Stimulated activated naive CD8-positive, alpha-beta T cell treated with anti-CD3 and anti-CD28 coated beads, Interleukin-15, Interleukin-2, amounts not matched to agents 100 ng/mL and 50 ng/mL, for 24 hours (primary cell): ENCODE measurements at regions not wholly inside any gene's neighbourhood (a gene's known extent, or its start where the extent isn't known, plus 50 kb on each side); places are given as distances from the start of the nearest gene placed in this dataset.

Experiments used
- H3K27ac Mint-ChIP-seq: one replicate; pipeline ENCODE4 v1.8.0; 2021; ENCODE audit warnings: mild to moderate bottlenecking, mixed read lengths
- H3K27me3 Mint-ChIP-seq: one replicate; pipeline ENCODE4 v1.8.0; 2021; ENCODE audit warnings: mixed read lengths
- H3K36me3 Mint-ChIP-seq: one replicate; pipeline ENCODE4 v1.8.0; 2021; ENCODE audit warnings: low read depth, mixed read lengths
- H3K4me1 Mint-ChIP-seq: one replicate; pipeline ENCODE4 v1.8.0; 2021; ENCODE audit warnings: low read depth, mixed read lengths
- H3K4me3 Mint-ChIP-seq: one replicate; pipeline ENCODE4 v1.8.0; 2021; ENCODE audit warnings: mild to moderate bottlenecking, mixed read lengths
- H3K9me3 Mint-ChIP-seq: one replicate; pipeline ENCODE4 v1.8.0; 2021; ENCODE audit warnings: mixed read lengths

- Mint-ChIP-seq H3K4me3 (no peak overlapping the region), H3K27me3 (no peaks in the 10 kb centered on the region), H3K36me3 (no peaks in the 10 kb centered on the region), H3K27ac (no peak overlapping the region), H3K4me1 (no peaks in the 10 kb centered on the region), H3K9me3 (peaks cover under 1% of the 10 kb centered on the region)
These were observed 198.2 kb upstream of the CDH4 start for GRCh38 chr20:61053889-61054288.

GRCh38 chr20:61054411-61054810 lies 197.7 kb upstream of the CDH4 start:
- H3K36me3 Mint-ChIP-seq, result no peaks in the 10 kb centered on the region
- no peak overlapping the region for H3K4me3 Mint-ChIP-seq
- no peak overlapping the region for H3K27ac Mint-ChIP-seq
- H3K27me3 Mint-ChIP-seq, result no peaks in the 10 kb centered on the region
- no peaks in the 10 kb centered on the region for H3K9me3 Mint-ChIP-seq
- no peaks in the 10 kb centered on the region for H3K4me1 Mint-ChIP-seq

- Mint-ChIP-seq H3K4me1 (no peaks in the 10 kb centered on the region), H3K4me3 (no peak overlapping the region), H3K27ac (no peak overlapping the region), H3K9me3 (peaks cover 2% of the 10 kb centered on the region), H3K36me3 (no peaks in the 10 kb centered on the region), H3K27me3 (no peaks in the 10 kb centered on the region)
These were observed 196.7 kb upstream of the CDH4 start for GRCh38 chr20:61055180-61056010.

GRCh38 chr20:61056116-61056515 lies 195.9 kb upstream of the CDH4 start:
- Mint-ChIP-seq H3K4me1 (no peaks in the 10 kb centered on the region), H3K36me3 (no peaks in the 10 kb centered on the region), H3K27ac (no peak overlapping the region), H3K27me3 (no peaks in the 10 kb centered on the region), H3K9me3 (peaks cover 9% of the 10 kb centered on the region), H3K4me3 (no peak overlapping the region)

- Mint-ChIP-seq H3K4me3 (no peak overlapping the region), H3K4me1 (no peaks in the 10 kb centered on the region), H3K9me3 (peaks cover 12% of the 10 kb centered on the region), H3K27me3 (no peaks in the 10 kb centered on the region), H3K36me3 (no peaks in the 10 kb centered on the region), H3K27ac (no peak overlapping the region)
These were observed 195.2 kb upstream of the CDH4 start for GRCh38 chr20:61056627-61057442.

- Mint-ChIP-seq H3K27ac (no peak overlapping the region), H3K36me3 (no peaks in the 10 kb centered on the region), H3K27me3 (no peaks in the 10 kb centered on the region), H3K9me3 (peaks cover 15% of the 10 kb centered on the region), H3K4me3 (no peak overlapping the region), H3K4me1 (no peaks in the 10 kb centered on the region)
These were observed 194.5 kb upstream of the CDH4 start for GRCh38 chr20:61057443-61058121.

- Mint-ChIP-seq H3K27me3 (no peaks in the 10 kb centered on the region), H3K9me3 (peaks cover 19% of the 10 kb centered on the region), H3K4me1 (no peaks in the 10 kb centered on the region), H3K4me3 (no peak overlapping the region), H3K36me3 (no peaks in the 10 kb centered on the region), H3K27ac (no peak overlapping the region)
These were observed 190.1 kb upstream of the CDH4 start for GRCh38 chr20:61061981-61062380.

GRCh38 chr20:61065853-61066252 lies 186.2 kb upstream of the CDH4 start:
- Mint-ChIP-seq H3K27ac (no peak overlapping the region), H3K4me1 (no peaks in the 10 kb centered on the region), H3K27me3 (no peaks in the 10 kb centered on the region), H3K4me3 (no peak overlapping the region), H3K9me3 (peaks cover 12% of the 10 kb centered on the region), H3K36me3 (no peaks in the 10 kb centered on the region)

GRCh38 chr20:61066526-61066925 lies 185.5 kb upstream of the CDH4 start:
- Mint-ChIP-seq H3K27me3 (no peaks in the 10 kb centered on the region), H3K27ac (no peak overlapping the region), H3K9me3 (peaks cover 7% of the 10 kb centered on the region), H3K36me3 (no peaks in the 10 kb centered on the region), H3K4me1 (no peaks in the 10 kb centered on the region), H3K4me3 (no peak overlapping the region)

- H3K4me1 Mint-ChIP-seq, result no peaks in the 10 kb centered on the region
- H3K27ac Mint-ChIP-seq, result no peak overlapping the region
- peaks cover 7% of the 10 kb centered on the region for H3K9me3 Mint-ChIP-seq
- H3K4me3 Mint-ChIP-seq, result no peak overlapping the region
- H3K36me3 Mint-ChIP-seq, result no peaks in the 10 kb centered on the region
- H3K27me3 Mint-ChIP-seq, result no peaks in the 10 kb centered on the region
These were observed 184.8 kb upstream of the CDH4 start for GRCh38 chr20:61067221-61067620.

GRCh38 chr20:61072398-61072797 lies 179.7 kb upstream of the CDH4 start:
- H3K4me1 Mint-ChIP-seq, result no peaks in the 10 kb centered on the region
- no peaks in the 10 kb centered on the region for H3K9me3 Mint-ChIP-seq
- no peaks in the 10 kb centered on the region for H3K27me3 Mint-ChIP-seq
- H3K4me3 Mint-ChIP-seq, result no peak overlapping the region
- H3K27ac Mint-ChIP-seq, result no peak overlapping the region
- H3K36me3 Mint-ChIP-seq, result no peaks in the 10 kb centered on the region

- Mint-ChIP-seq H3K27me3 (no peaks in the 10 kb centered on the region), H3K4me1 (no peaks in the 10 kb centered on the region), H3K9me3 (no peaks in the 10 kb centered on the region), H3K36me3 (no peaks in the 10 kb centered on the region), H3K4me3 (no peak overlapping the region), H3K27ac (no peak overlapping the region)
These were observed 178.7 kb upstream of the CDH4 start for GRCh38 chr20:61073376-61073775.

- H3K36me3 Mint-ChIP-seq, result no peaks in the 10 kb centered on the region
- no peaks in the 10 kb centered on the region for H3K4me1 Mint-ChIP-seq
- no peak overlapping the region for H3K27ac Mint-ChIP-seq
- H3K4me3 Mint-ChIP-seq, result no peak overlapping the region
- no peaks in the 10 kb centered on the region for H3K27me3 Mint-ChIP-seq
- H3K9me3 Mint-ChIP-seq, result peaks cover 6% of the 10 kb centered on the region
These were observed 169.3 kb upstream of the CDH4 start for GRCh38 chr20:61082720-61083119.

GRCh38 chr20:61083431-61083830 lies 168.6 kb upstream of the CDH4 start:
- H3K4me1 Mint-ChIP-seq, result no peaks in the 10 kb centered on the region

GRCh38 chr20:61086031-61086430 lies 166.0 kb upstream of the CDH4 start:
- H3K9me3 Mint-ChIP-seq, result peaks cover 6% of the 10 kb centered on the region
- no peak overlapping the region for H3K27ac Mint-ChIP-seq
- no peaks in the 10 kb centered on the region for H3K36me3 Mint-ChIP-seq
- no peak overlapping the region for H3K4me3 Mint-ChIP-seq
- no peaks in the 10 kb centered on the region for H3K27me3 Mint-ChIP-seq
- no peaks in the 10 kb centered on the region for H3K4me1 Mint-ChIP-seq

More at GRCh38 chr20:61083431-61083830, 168.6 kb upstream of the CDH4 start:
- H3K4me3 Mint-ChIP-seq, result no peak overlapping the region
- H3K27me3 Mint-ChIP-seq, result no peaks in the 10 kb centered on the region
- no peak overlapping the region for H3K27ac Mint-ChIP-seq
- peaks cover 6% of the 10 kb centered on the region for H3K9me3 Mint-ChIP-seq
- no peaks in the 10 kb centered on the region for H3K36me3 Mint-ChIP-seq
